ENCODE measurements at regions not wholly inside any gene's neighbourhood (a gene's known extent, or its start where the extent isn't known, plus 50 kb on each side); places are given as distances from the start of the nearest gene placed in this dataset.

DNA sequence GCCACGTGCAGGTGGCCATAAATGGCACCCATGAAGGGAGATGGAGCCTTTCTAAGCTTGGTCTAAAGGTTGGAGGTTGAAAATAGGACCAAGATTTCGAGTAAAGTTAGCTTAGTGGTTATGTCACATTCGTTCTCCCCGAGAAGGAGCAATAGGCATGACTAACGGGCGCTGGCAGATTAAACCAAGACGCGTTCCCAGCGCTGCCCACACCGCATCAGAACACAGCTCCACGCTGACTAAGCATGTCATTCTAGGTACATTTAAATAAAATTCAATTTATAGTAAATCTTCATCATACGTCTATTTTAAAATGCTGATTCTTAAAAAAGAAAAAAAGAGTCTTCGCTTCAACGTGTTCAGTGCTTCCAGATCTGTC, 95.0 kb upstream of the IRS2 start:
- DNase-seq = no peak

GRCh38 chr13:109880371-109881346, 94.3 kb upstream of the IRS2 start:
- no peak for DNase-seq

DNA sequence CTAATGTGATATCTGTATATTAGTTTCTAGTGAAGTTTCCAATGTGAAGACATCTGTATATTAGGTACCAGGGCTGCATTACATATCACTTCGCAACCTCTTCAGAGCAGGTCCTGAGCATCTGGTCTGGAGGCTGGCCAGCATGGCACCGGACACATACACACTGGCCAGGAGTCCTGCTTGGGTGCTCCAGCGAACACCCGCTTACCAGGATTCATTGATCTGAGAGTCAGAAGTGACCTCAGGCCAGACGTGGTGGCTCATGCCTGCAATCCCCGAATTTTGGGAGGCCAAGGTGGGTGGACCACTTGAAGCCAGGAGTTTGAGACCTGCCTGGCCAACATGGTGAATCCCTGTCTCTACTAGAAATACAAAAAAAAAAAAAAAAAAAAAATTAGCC, 93.0 kb upstream of the IRS2 start:
- no peak for DNase-seq

DNA sequence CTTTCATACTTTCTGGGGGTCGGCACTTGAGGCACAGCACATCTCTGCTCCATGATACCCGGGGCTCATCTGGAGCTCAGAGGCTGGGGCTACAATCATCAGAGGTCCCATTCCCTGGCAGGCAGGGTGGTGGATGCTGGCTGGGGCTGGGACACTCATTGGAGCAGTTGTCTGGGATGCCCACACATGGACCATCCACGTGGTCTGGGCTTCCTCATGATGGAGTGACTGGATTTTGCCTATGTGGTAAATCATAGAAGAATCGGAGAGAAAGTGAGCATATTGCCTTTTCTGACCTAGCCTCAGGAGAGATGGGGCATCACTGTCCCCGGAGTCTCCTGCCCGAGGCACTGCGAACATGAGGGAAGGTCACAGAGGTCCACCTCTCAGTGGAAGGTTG, 91.4 kb upstream of the IRS2 start:
- no peak for DNase-seq

DNA sequence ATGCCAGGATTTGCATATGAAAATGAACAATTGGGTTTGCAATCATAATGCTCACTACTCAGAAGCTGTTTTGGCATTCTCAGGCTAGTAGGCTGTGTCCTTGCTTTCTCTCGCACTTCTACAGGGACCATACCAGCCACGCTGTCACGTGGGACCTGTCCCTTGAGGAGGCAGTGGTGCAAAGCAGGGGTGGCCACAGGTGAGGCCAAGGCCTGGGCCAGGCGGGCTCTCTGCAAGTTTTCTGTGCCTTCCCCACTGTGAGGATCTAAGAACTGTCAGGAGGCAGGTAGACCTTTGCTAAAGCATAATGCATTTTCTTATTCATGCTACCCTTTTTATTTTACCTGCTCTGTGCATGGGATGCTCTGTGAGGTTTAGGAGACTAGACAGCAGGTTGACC, 89.4 kb upstream of the IRS2 start:
- DNase-seq = no peak

GRCh38 chr13:109874484-109875454, 88.4 kb upstream of the IRS2 start:
- no peak for DNase-seq

- no peak for DNase-seq
Observed at GRCh38 chr13:109873351-109874123, 87.2 kb upstream of the IRS2 start.

- DNase-seq = no peak
Observed at GRCh38 chr13:109872864-109873263, 86.5 kb upstream of the IRS2 start.

DNA sequence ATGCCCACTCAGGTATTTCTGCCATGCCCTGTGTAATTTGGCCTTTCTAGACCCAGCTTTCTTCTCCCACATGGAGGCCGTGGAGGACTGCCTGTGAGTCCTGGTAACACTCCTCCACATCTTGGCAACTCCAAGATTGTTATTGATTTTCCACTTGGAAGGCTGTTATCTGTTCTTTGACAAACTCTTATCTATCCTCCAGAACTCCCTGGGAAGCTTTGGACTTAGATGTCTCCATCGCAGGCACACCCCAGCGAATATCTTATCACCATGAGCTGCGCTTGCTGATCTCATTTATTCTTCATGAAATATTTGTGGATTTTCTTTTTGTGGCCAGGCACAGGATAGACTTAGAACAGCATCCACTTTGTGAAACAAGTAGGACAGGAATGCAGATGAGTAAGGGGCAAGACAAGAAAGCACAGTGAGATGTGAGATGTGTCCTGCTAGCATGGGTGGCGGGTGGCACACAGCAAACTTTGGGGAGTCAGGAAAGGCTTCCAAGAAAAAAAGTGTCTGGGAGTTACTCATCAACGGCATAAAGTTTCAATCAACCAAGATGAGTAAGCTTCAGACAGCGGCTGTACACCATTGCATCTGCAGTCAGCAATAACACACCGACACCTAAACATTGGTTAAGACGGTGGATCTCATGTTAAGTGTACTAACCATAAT, 84.5 kb upstream of the IRS2 start:
- no peak for DNase-seq

GRCh38 chr13:109870274-109870673, 83.9 kb upstream of the IRS2 start:
- DNase-seq = no peak

- peak; percentile 40 for DNase-seq
Observed at GRCh38 chr13:109869312-109870237, 83.2 kb upstream of the IRS2 start.

- DNase-seq = no peak
Observed at GRCh38 chr13:109868578-109869311, 82.4 kb upstream of the IRS2 start.

GRCh38 chr13:109867766-109868165, 81.4 kb upstream of the IRS2 start:
- no peak for DNase-seq

DNA sequence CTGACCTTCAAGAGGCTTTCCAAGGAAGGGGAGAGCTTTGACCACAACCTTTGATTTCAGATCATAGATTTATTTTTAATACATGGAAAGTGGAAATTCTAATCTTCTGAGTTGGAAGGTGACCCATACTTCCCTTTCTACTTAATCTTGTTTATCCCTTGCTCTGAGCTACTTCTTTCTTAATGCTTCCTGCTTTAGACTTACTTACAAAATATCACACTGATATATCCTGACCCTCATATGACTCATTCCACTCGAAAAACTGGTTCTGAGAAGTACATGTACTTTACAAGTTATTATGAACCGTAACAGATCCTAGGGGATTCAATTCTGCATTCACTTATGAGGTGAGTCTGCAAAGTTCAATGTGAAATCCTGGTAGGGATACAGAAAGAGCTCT, 76.2 kb upstream of the IRS2 start:
- DNase-seq = no peak

DNA sequence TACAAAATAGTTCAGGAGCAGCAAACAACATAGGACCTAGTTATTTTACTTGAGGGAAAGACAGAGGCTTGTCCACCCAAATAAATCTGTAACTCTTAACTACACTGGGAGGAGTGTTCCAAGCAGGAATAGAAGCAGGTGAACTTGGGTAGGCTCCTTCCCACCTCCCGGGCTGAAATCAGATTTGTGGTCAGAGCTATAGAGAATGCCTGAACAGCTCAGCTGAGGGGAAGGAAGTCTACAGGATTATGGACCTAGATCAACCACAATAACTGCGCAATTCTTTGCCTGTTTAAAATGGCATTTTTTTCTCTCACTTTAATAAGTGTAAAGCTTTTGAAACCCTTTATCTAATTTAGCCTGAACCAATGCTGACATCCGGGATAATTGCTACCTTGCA, 73.5 kb upstream of the IRS2 start:
- DNase-seq = no peak

GRCh38 chr13:109859216-109859835, 72.9 kb upstream of the IRS2 start:
- DNase-seq = no peak

DNA sequence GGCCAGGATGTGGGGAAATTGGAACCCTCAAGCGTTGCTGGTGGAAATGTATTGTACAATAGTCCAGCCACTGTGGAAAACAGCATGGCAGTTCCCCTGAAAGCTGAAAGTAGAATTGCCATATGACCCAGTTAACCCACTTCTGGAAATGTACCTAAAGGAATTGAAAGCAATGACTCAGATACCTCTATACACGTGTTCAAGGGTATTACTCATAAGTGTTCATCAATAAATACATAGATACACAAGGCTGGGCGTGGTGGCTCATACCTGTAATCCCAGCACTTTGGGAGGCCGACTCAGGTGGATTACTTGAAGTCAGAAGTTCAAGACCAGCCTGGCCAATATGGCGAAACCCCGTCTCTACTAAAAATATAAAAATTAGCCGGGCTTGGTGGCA, 71.9 kb upstream of the IRS2 start:
- DNase-seq = no peak

GRCh38 chr13:109857803-109858202, 71.4 kb upstream of the IRS2 start:
- no peak for DNase-seq

- no peak for DNase-seq
Observed at GRCh38 chr13:109857325-109857724, 70.9 kb upstream of the IRS2 start.

- no peak for DNase-seq
Observed at GRCh38 chr13:109856350-109856749, 70.0 kb upstream of the IRS2 start.
